Activated CD4-positive, alpha-beta T cell treated with anti-CD3 and anti-CD28 coated beads for 36 hours (primary cell): ENCODE measurements at regions not wholly inside any gene's neighbourhood (a gene's known extent, or its start where the extent isn't known, plus 50 kb on each side); places are given as distances from the start of the nearest gene placed in this dataset.

Experiments used
- ATAC-seq: fragments of 200-7000 bp; cut with Tn5 transposase; one replicate; pipeline ENCODE4 v1.10.0; 2021; ENCODE audit warnings: mild to moderate bottlenecking, moderate library complexity
- CTCF ChIA-PET: fragments of 350-600 bp; sonication (Branson Sonifier 250); formaldehyde crosslinking; loops from one replicate; lab custom pipeline; 2021; ENCODE audit warnings: antibody characterized with exemption; lab: Charles Lee
- POLR2A ChIA-PET: fragments of 350-600 bp; sonication (Branson Sonifier 250); formaldehyde crosslinking; loops from one replicate; lab custom pipeline; 2021; ENCODE audit warnings: antibody characterized with exemption, inconsistent platforms; lab: Charles Lee
- DNase-seq: peaks from one replicate; pipeline ENCODE4 v3.0.0-alpha.2; 2020
- H3K27ac Mint-ChIP-seq: one replicate; pipeline ENCODE4 v1.8.0; 2021; ENCODE audit warnings: mixed read lengths
- H3K27me3 Mint-ChIP-seq: one replicate; pipeline ENCODE4 v1.8.0; 2021; ENCODE audit warnings: mixed read lengths
- H3K36me3 Mint-ChIP-seq: one replicate; pipeline ENCODE4 v1.8.0; 2021; ENCODE audit warnings: low read depth, mixed read lengths
- H3K4me1 Mint-ChIP-seq: one replicate; pipeline ENCODE4 v1.8.0; 2021; ENCODE audit warnings: mixed read lengths
- H3K4me3 Mint-ChIP-seq: one replicate; pipeline ENCODE4 v1.8.0; 2021; ENCODE audit warnings: mild to moderate bottlenecking, moderate library complexity, mixed read lengths
- H3K9me3 Mint-ChIP-seq: one replicate; pipeline ENCODE4 v1.8.0; 2021; ENCODE audit warnings: low read depth, mixed read lengths
- intact Hi-C, 2 experiments: fragments of 100-400 bp; cut with DNase I in 1 of 2; cut with micrococcal nuclease in 1 of 2; formaldehyde crosslinking; loops; one replicate each; pipeline versions ENCODE4 v1.14.2 to v1.15.1; 2022 to 2024; cut with DNase I, micrococcal nuclease

- intact Hi-C loops, result loop anchor here (5.0 kb wide), 2 partner anchors 160 to 460 kb away; partner anchors contain the start of gene DLL1 (in 1 of the 2)
- POLR2A ChIA-PET, result no interaction called here
These were observed 81.0 kb downstream of the ERMARD start for GRCh38 chr6:169832247-169832948.

GRCh38 chr6:169831450-169832246 lies 80.2 kb downstream of the ERMARD start:
- DNase-seq (peak; percentile 85), ATAC-seq (peak; percentile 71)
- POLR2A ChIA-PET, result no interaction called here
- H3K4me3 Mint-ChIP-seq, result no peak overlapping the region
- H3K36me3 Mint-ChIP-seq, result peaks cover 2% of the 10 kb centered on the region
- peaks cover 35% of the 10 kb centered on the region for H3K27me3 Mint-ChIP-seq
- H3K27ac Mint-ChIP-seq, result no peak overlapping the region
- CTCF ChIA-PET, result interaction anchor here (0.5 to 2.3 kb wide), 44 partner anchors 10 to 1142 kb away, joined by 3 to 27 read pairs (median 4); partner anchors contain the start of gene DLL1
- H3K4me1 Mint-ChIP-seq, result no peaks in the 10 kb centered on the region
- intact Hi-C loops, result loop anchor here (1.0 to 5.0 kb wide), 8 partner anchors 41 to 698 kb away; partner anchors contain the start of gene DLL1 (in 1 of the 2)
- H3K9me3 Mint-ChIP-seq, result peaks cover 3% of the 10 kb centered on the region

More at GRCh38 chr6:169832247-169832948, 81.0 kb downstream of the ERMARD start:
- ATAC-seq, result no peak
- H3K4me1 Mint-ChIP-seq, result no peaks in the 10 kb centered on the region
- no peak overlapping the region for H3K4me3 Mint-ChIP-seq
- DNase-seq, result no peak
- no peaks in the 10 kb centered on the region for H3K9me3 Mint-ChIP-seq
- CTCF ChIA-PET, result interaction anchor here (0.5 to 2.3 kb wide), 42 partner anchors 9 to 1143 kb away, joined by 3 to 27 read pairs (median 4); partner anchors contain the start of gene DLL1
- H3K27ac Mint-ChIP-seq, result no peak overlapping the region
- H3K27me3 Mint-ChIP-seq, result peaks cover 31% of the 10 kb centered on the region
- H3K36me3 Mint-ChIP-seq, result no peaks in the 10 kb centered on the region
